ENCODE measurements at regions not wholly inside any gene's neighbourhood (a gene's known extent, or its start where the extent isn't known, plus 50 kb on each side); places are given as distances from the start of the nearest gene placed in this dataset.

DNA sequence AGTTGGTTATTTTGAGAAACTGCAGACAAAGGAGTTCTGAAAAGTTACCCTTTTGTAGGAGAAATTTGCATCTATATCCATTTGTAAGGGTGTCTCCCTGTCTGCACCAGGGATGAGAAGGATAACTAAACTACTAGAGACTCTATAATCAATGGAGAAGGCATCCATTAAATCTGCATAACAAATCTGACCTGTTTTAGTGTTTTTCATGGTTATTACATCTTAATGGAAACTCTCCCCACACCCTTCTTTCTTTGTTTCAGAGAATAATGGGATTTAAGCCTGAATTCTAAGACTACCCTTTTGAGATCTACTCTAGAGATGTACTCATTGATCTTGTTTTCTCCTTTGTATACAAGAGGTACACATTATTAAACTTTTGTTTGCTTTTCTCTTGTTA, 82.0 kb upstream of the DAZL start:
- Histone ChIP-seq H3K9me3 (ENCODE audit: control insufficient read depth in 1 of 2, insufficient read depth in 1 of 2, low read length in 2 of 2) (no peaks in the 10 kb centered on the region), H3K27me3 (ENCODE audit: control insufficient read depth in 1 of 2, insufficient read depth in 2 of 2, low read length in 2 of 2) (no peaks in the 10 kb centered on the region), H3K4me1 (ENCODE audit: insufficient read depth, low read length) (no peaks in the 10 kb centered on the region), H3K4me3 (ENCODE audit: low read length) (no peak overlapping the region), H3K27ac (ENCODE audit: low read depth in 1 of 2, low read length in 2 of 2) (no peak overlapping the region), H3K36me3 (ENCODE audit: insufficient read depth, low read length) (no peaks in the 10 kb centered on the region)
- no peak overlapping the region for H3K4me3 Mint-ChIP-seq
- peaks cover 4% of the 10 kb centered on the region for H3K27me3 Mint-ChIP-seq
- ATAC-seq (ENCODE audit: poor library complexity) (no peak), DNase-seq (no peak)
- TF ChIP-seq, protein P1, sequence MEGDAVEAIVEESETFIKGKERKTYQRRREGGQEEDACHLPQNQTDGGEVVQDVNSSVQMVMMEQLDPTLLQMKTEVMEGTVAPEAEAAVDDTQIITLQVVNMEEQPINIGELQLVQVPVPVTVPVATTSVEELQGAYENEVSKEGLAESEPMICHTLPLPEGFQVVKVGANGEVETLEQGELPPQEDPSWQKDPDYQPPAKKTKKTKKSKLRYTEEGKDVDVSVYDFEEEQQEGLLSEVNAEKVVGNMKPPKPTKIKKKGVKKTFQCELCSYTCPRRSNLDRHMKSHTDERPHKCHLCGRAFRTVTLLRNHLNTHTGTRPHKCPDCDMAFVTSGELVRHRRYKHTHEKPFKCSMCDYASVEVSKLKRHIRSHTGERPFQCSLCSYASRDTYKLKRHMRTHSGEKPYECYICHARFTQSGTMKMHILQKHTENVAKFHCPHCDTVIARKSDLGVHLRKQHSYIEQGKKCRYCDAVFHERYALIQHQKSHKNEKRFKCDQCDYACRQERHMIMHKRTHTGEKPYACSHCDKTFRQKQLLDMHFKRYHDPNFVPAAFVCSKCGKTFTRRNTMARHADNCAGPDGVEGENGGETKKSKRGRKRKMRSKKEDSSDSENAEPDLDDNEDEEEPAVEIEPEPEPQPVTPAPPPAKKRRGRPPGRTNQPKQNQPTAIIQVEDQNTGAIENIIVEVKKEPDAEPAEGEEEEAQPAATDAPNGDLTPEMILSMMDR (IDR thresholded peaks at IDR 0.05), result no peak
- ChIA-PET POLR2A (no interaction called here), CTCF (no interaction called here)
- intact Hi-C loops (cut with DNase I, micrococcal nuclease), result no loop called here
- H3K4me1 Mint-ChIP-seq (ENCODE audit: low read depth), result no peaks in the 10 kb centered on the region
- H3K9me3 Mint-ChIP-seq, result no peaks in the 10 kb centered on the region
- no peak overlapping the region for H3K27ac Mint-ChIP-seq
- H3K36me3 Mint-ChIP-seq (ENCODE audit: low read depth), result no peaks in the 10 kb centered on the region

DNA sequence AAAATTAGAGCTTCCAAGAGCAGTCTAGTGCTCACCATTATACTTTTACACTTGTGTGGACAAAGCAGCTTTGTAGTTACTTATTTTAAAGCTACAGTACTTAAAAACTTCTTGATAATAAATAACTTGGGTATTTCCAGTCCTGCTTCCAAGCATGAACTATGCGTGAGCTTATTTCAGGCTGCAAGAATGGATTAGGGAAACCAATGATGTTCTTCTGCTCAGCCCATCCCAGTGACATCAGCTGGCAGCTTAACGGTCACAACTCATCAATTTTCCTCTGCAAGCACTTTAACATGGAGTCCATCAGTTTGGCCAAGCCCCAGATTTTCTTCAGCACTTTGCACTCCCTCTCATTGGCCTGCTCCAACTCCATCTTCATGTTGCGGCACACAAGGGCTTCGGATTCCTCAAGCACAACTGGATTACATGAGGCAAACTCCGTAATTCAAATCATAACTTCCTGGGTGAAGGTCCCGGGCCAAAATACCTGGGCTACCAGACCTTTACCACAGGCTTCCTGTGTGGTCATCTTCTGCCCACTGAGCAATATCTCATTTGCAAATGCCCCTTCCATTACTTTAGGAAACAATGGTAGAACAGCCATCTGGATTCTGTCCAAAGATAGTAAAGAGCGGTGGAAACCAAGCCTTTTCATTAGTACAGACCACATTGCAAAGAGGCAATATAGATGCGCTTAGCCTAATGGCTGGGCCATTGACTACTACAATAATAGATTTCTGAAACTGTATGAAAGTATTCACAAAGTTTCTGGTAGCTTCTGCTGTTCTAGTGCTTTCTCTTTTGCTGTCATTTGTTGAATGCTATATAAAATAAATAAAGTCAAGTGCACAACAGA, 87.5 kb upstream of the DAZL start:
- Mint-ChIP-seq H3K27me3 (peaks cover 4% of the 10 kb centered on the region), H3K4me3 (no peak overlapping the region), H3K27ac (no peak overlapping the region), H3K4me1 (ENCODE audit: low read depth) (no peaks in the 10 kb centered on the region), H3K9me3 (no peaks in the 10 kb centered on the region), H3K36me3 (ENCODE audit: low read depth) (no peaks in the 10 kb centered on the region)
- POLR2A ChIA-PET, result no interaction called here
- H3K9me3 ChIP-seq (ENCODE audit: control insufficient read depth in 1 of 2, insufficient read depth in 1 of 2, low read length in 2 of 2), result no peaks in the 10 kb centered on the region
- no peak overlapping the region for H3K27ac ChIP-seq (ENCODE audit: low read depth in 1 of 2, low read length in 2 of 2)
- no peaks in the 10 kb centered on the region for H3K36me3 ChIP-seq (ENCODE audit: insufficient read depth, low read length)
- CTCF ChIA-PET, result no interaction called here
- H3K4me3 ChIP-seq (ENCODE audit: low read length), result no peak overlapping the region
- H3K4me1 ChIP-seq (ENCODE audit: insufficient read depth, low read length), result no peaks in the 10 kb centered on the region
- DNase-seq, result no peak
- H3K27me3 ChIP-seq (ENCODE audit: control insufficient read depth in 1 of 2, insufficient read depth in 2 of 2, low read length in 2 of 2), result no peaks in the 10 kb centered on the region
- intact Hi-C loops (cut with DNase I, micrococcal nuclease), result loop anchor here in 1 of 2 experiments (1.0 kb wide), 1 partner anchor 42 kb away; no protein-coding TSS in a partner anchor
- TF ChIP-seq, protein P1 (IDR thresholded peaks at IDR 0.05), result no peak
- ATAC-seq (ENCODE audit: poor library complexity), result no peak

DNA sequence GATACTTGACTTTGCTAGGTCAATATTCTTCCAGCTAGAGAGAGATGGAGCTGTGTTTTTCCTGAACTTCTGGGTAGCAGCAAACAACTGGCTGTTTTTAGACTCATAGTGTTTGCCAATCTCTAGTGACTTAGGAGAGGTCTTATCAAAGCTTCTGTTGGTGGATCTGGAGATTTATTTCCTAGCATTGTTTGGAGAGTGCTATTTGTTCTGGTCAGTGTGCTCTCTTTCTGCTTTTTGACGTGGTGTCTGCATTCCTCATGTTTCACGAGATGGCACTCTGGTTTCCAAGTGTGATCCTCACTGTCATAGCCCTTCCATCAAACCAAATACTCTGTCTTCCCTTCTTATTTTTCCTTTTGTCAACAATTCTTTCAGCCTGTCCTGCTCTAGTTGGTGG, 88.6 kb upstream of the DAZL start:
- Histone ChIP-seq H3K4me3 (ENCODE audit: low read length) (no peak overlapping the region), H3K9me3 (ENCODE audit: control insufficient read depth in 1 of 2, insufficient read depth in 1 of 2, low read length in 2 of 2) (no peaks in the 10 kb centered on the region), H3K36me3 (ENCODE audit: insufficient read depth, low read length) (no peaks in the 10 kb centered on the region), H3K27ac (ENCODE audit: low read depth in 1 of 2, low read length in 2 of 2) (no peak overlapping the region), H3K4me1 (ENCODE audit: insufficient read depth, low read length) (no peaks in the 10 kb centered on the region), H3K27me3 (ENCODE audit: control insufficient read depth in 1 of 2, insufficient read depth in 2 of 2, low read length in 2 of 2) (no peaks in the 10 kb centered on the region)
- Mint-ChIP-seq H3K4me1 (ENCODE audit: low read depth) (no peaks in the 10 kb centered on the region), H3K9me3 (no peaks in the 10 kb centered on the region), H3K36me3 (ENCODE audit: low read depth) (no peaks in the 10 kb centered on the region), H3K27ac (no peak overlapping the region), H3K27me3 (peaks cover 3% of the 10 kb centered on the region), H3K4me3 (no peak overlapping the region)
- no peak for ATAC-seq (ENCODE audit: poor library complexity)
- intact Hi-C loops (cut with DNase I, micrococcal nuclease), result no loop called here
- TF ChIP-seq, protein P1 (IDR thresholded peaks at IDR 0.05), result no peak
- no peak for DNase-seq
- ChIA-PET CTCF (no interaction called here), POLR2A (no interaction called here)
